Esophagus muscularis mucosa (tissue), 4 donors: ENCODE measurements at regions not wholly inside any gene's neighbourhood (a gene's known extent, or its start where the extent isn't known, plus 50 kb on each side); places are given as distances from the start of the nearest gene placed in this dataset.

Experiments used
- EP300 ChIP-seq: sonication (generic); formaldehyde crosslinking; IDR thresholded peaks from one replicate; pipeline ENCODE4 v1.6.1; 2017; ENCODE audit warnings: antibody characterized with exemption
- POLR2A ChIP-seq: fragments of 450-650 bp; IDR thresholded peaks from one replicate; pipeline ENCODE4 v1.6.1; 2017; ENCODE audit warnings: antibody characterized with exemption, moderate library complexity, mild to moderate bottlenecking, low read depth
- TF ChIP-seq, protein P1 (sequence below), 3 experiments: fragments of 200-600 bp in 2 of 3; fragments of 450-650 bp in 1 of 3; sonication (generic) in 2 of 3; IDR thresholded peaks; one replicate each; pipeline ENCODE4 v1.5.1; 2017 to 2019; ENCODE audit warnings: antibody characterized with exemption in 3 of 3, mild to moderate bottlenecking in 2 of 3, moderate library complexity in 1 of 3

- TF ChIP-seq, protein P1, sequence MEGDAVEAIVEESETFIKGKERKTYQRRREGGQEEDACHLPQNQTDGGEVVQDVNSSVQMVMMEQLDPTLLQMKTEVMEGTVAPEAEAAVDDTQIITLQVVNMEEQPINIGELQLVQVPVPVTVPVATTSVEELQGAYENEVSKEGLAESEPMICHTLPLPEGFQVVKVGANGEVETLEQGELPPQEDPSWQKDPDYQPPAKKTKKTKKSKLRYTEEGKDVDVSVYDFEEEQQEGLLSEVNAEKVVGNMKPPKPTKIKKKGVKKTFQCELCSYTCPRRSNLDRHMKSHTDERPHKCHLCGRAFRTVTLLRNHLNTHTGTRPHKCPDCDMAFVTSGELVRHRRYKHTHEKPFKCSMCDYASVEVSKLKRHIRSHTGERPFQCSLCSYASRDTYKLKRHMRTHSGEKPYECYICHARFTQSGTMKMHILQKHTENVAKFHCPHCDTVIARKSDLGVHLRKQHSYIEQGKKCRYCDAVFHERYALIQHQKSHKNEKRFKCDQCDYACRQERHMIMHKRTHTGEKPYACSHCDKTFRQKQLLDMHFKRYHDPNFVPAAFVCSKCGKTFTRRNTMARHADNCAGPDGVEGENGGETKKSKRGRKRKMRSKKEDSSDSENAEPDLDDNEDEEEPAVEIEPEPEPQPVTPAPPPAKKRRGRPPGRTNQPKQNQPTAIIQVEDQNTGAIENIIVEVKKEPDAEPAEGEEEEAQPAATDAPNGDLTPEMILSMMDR (IDR thresholded peaks at IDR 0.05), result no peak
- TF ChIP-seq POLR2A (no peak), EP300 (no peak)
These were observed 1365.5 kb upstream of the CHAC2 start for GRCh38 chr2:52402128-52402527.
